Skeletal muscle cell (primary cell): ENCODE measurements at regions not wholly inside any gene's neighbourhood (a gene's known extent, or its start where the extent isn't known, plus 50 kb on each side); places are given as distances from the start of the nearest gene placed in this dataset.
A peak's percentile ranks its signal among the peaks of the same experiment; 100 is the strongest.

Experiments
- DNase-seq: peaks from one replicate; pipeline ENCODE4 v3.0.0-alpha.2; 2010; ENCODE audit warnings: low read depth
- H3K4me3 ChIP-seq: 2 replicates; pipeline ENCODE4 v1.5.1; 2011; ENCODE audit warnings: low read depth, mild to moderate bottlenecking, control low read depth, low read length, moderate library complexity

DNA sequence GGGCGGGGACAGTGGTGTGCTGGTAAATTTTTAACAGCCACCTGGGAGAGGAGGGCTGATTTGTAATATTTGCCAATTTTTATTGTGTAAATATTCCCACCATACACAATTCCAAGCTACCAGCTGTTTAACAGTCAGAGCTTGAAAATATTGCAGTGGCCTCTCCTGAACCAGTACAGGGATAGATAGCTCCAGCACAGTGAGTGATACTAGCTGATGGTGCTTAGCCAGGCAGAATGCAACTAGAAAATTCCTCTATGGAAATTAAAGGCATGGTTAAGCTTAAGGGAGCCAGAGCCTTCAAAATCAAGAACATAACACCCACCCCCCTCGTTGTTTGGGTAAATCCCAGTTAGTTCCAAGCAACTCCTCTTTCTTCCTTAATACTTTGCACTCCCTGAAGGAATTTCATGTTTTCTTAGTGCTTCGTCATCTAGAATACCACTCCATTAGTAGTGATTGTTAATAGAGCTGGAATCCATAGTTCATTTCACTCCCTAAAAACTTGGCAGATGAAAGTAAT is 96.6 kb downstream of the CYB561 start:
- no peak overlapping the region for H3K4me3 ChIP-seq

DNA sequence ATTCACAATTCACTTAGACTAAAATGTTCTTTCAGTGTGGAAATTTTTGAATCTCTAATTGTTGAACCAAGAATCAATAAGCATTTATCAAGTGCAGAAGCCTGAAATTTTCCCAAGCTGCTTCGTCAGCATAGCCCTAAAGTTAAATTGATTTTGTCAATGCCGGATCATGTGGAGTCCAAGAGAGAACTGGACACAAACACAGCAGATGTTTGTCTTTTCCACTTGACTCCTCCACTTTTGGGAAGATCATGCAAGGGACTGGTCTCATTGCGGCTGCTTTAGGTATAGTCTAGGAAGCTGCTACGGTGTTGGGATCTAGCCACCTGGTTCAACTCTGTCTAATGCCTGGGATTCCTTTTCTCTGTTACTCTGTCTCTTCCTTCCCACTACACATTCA is 95.7 kb downstream of the CYB561 start:
- DNase-seq, result no peak

More for the DNA sequence above, 96.6 kb downstream of the CYB561 start:
- DNase-seq, result peak; percentile 13

DNA sequence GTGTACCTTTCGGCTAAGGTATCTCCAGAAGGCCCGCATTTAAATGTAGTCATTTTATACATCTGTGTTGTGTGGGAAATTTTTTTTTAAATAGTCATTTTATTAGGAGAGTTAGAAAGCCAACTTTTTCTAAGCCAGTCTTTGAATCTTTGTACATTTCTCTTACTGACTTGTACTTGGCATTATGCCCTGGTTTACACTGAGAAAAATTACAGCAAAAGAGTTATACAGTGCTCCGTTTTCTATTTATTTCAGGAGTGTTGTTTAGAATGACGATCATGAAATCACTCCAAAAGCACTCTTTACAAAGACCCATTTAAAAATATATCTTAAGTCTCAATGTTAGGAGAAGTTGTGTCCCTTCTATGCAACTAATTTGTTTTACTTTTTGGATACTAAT is 91.8 kb downstream of the CYB561 start:
- no peak overlapping the region for H3K4me3 ChIP-seq
- no peak for DNase-seq

More for the DNA sequence above, 95.7 kb downstream of the CYB561 start:
- no peak overlapping the region for H3K4me3 ChIP-seq

DNA sequence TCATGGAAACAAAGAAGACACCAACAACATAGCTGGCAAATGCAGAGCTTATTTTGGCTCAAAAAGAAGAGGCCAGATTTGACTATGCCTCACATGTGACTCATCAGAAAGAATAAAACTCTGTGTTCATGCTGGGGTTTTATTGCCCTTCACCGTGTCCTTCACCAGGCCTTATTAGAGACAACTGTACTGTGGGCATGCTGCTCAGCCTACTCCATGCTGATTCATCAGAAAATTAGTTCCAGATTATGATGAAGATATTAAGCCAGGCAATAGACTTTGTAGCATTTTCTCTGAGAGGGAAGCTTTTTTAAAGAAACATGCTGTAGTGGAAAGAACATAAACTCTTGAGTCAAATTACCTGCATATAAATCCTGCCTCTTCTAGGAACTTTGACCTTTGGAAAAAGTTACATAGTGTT is 89.8 kb downstream of the CYB561 start:
- peak; percentile 93 for DNase-seq
- H3K4me3 ChIP-seq, result no peak overlapping the region

DNA sequence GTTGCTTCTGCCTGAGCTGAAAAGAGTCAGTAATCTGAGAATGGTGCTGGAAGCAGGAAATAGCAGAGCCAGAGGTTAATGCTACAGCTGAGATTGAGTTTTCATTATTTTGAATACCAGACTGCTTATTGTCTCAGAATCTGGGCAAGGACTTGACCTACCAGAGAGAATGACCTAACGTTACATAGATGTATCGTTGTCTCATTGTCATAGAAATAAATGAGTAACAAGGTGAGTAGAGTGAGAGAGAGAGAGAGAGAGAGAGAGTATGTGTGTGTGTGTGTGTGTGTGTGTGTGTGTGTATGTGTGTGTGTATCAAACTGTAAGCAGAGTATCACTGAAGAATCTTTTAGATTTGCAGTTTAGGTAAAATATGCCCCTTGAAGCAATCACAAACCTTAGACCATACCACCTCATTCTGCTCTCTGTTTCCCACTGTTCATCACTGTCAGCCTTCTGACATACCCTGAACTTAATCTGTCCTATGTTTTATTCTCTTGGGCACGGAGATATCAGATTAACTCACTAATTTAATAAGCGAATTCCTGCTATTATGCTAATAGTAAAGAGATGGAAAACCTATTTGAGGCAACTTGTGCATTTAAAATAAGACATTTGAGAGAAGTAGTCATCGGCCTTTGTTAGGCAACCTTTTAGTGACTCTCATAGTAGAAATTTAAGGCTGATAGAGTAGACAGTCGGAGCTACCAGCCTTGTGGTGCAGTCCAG is 87.8 kb downstream of the CYB561 start:
- peak; percentile 87 for DNase-seq
- H3K4me3 ChIP-seq, result no peak overlapping the region

DNA sequence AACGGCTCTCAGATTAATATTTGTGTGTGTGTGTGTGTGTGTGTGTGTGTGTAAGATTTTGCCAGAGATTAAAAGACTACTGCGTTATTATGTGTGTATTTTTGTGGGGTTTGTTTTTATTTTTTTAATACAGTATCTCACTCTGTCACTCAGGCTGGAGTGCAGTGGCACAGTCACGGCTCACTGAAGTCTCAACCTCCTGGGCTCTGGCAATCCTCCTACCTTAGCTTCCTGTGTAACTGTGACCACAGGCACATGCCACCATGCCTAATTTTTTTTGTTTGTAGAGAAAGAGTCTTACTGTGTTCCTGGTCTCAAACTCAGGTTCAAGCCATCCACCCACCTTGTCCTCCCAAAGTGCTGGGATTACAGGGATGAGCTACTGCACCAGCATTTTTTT is 87.2 kb downstream of the CYB561 start:
- DNase-seq, result no peak
- no peak overlapping the region for H3K4me3 ChIP-seq

DNA sequence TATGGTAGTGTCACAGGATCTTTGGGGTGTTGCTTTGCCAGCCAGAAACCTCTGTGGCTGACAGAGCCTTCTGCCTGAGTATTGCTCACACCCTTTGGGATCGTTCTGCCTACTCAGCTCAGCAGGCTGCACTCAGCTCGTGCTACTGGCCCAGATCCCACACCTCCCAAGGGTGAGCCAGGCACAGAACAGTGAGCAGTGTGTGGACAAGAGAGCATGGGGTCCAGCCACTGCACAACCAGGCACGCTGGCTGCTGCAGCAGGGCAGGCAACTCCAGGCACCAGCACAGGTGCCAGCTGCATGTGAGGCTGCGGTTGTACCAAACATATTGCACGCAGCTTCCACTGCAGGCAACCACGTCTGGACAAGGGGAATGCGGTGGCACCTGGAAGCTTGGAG is 84.9 kb downstream of the CYB561 start:
- H3K4me3 ChIP-seq, result no peak overlapping the region
- no peak for DNase-seq

DNA sequence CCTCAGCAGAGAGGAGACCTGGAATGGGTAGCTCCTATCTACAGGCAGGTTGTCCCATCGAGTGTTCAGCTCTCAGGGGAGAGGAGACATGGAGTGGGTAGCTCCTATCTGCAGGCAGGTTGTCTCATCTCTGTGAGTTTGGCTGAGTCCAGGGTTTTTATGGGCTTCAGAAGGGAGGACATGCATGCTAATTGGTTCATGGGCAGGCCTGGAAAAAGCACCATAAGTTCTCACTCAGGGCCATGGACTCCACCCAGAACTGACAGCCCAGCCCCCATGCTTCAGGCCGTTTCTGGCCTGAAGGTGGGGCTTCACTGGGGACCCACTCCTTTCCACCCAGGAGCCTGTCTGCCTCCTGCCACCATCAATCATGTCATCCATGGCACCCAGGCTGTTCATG is 84.0 kb downstream of the CYB561 start:
- no peak overlapping the region for H3K4me3 ChIP-seq
- DNase-seq, result no peak

DNA sequence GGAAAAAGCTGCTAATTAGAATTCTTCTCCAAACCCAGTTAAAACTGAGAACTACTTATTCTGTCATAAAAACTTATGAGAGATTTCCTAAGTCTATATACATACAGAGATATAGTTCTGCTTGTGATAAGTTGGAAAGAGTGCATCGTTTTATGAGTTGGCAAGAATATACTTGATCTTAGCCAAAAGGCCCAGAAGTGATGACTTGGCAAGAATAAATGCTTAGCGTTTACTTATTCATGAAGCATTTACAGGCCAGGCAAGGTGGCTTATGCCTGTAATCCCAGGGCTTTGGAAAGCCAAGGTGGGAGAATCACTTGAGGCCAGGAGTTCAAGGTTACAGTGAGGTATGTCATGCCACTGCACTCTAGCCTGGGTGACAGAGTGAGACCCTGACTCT is 81.7 kb downstream of the CYB561 start:
- no peak overlapping the region for H3K4me3 ChIP-seq
- DNase-seq, result no peak

DNA sequence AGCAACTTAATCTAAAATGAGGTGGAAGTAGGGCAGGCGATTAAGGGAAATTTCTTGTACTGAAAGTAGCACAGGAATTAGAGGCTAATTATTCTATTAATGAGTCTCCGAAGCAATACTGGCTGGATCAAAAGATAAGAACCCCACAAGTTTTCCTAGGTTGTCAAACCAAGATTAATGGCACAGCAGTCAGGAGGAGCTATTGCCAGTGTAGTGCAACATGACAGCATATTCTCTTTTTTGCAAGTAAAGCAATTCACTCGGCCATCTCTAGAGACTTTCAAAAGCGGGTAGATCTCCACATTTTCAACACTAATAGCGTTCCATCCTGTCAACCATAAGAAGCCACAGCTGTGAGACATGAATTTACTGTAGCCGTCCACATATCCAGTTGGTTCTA is 81.2 kb downstream of the CYB561 start:
- no peak overlapping the region for H3K4me3 ChIP-seq
- no peak for DNase-seq

DNA sequence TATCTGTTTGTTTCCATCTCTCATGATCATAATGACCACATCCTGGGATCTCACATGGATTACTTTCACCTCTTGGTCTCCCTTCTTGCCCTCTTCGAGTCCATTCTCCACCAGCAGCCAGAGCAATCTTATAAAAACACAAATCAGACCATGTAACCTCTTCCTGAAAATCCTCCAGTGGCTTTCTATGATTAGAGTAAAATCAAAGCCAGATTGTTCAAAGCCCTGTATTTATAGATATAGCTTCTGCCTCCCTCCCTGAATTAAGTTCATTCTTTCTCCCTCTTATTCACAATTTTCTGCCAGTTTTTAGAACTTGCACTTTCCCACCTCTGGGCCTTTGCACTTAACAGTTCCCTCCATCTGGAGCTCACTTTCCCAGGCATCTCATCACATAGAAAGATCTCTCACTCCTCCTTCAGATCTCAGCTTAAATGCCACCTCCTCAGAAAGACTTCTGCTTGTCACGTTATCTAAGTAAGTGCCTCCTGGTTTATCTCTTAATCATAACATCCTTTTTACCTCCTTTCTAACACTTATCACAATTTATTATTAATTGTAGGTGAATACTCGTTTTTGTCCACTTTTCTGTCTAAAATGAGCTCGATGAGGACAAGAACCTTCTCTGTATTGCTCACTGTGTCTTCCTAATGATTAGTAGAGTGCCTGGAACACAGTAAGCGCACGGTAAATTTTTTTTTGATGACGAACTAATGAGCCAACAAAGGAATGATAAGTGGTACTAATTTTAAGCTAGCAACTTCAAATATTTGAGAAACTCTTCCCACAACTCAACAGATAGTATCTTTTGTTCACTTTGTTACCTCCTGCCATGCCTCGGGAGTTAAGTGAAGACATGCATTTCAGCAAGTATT is 80.5 kb downstream of the CYB561 start:
- no peak for DNase-seq
- no peak overlapping the region for H3K4me3 ChIP-seq

DNA sequence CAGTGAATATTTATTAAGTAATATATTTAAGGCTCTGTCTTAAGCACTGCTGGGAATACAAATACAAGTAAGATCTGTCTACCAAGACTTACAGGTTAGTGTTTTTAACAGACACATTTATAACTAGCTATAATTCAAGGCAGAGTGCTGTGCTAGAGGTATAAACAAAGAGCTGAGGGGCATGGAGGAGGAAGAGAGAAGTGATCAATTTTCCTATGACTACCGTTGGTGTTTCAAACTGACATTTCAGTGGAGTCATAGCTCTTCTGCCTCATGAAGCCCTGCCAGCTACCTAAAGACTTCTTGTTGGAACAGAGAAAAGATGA is 79.9 kb downstream of the CYB561 start:
- no peak overlapping the region for H3K4me3 ChIP-seq
- no peak for DNase-seq

DNA sequence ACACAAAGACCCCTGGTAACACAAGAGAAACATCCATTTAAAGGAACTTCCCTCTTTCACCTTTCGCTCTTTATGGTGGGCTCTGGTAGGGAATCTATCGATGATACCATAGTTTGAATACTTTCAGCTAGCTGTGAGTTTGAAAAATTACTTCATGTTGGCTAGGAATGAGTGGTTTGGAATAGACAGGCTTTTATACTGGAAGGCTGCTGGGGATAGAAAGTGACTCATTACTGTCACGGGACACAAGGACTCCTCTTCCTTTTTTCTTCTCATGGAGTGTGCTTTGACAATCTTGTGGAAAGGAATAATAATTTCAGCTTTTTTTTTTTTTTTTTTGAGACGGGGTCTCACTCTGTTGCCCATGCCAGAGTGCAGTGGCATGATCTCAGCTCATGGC is 76.9 kb downstream of the CYB561 start:
- H3K4me3 ChIP-seq, result no peak overlapping the region
- DNase-seq, result no peak

DNA sequence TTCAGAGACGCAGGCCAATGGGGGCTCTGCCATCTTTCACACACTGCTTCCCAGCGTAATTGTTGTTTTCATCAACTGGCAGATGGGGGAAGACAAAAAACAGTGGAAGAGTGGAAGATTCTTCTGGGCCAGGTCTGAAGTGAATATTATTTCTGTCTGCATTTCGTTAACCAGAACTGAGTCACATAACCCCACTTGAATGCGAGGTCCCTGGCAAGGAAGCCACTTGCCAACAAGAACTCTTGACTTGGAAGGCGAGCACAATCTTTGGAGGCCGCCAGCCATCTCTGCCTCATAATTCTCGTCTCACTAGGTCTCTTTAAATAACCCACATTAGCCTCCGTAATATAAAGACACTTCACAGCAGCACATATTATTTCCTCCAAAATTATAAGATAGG is 75.4 kb downstream of the CYB561 start:
- DNase-seq, result no peak

DNA sequence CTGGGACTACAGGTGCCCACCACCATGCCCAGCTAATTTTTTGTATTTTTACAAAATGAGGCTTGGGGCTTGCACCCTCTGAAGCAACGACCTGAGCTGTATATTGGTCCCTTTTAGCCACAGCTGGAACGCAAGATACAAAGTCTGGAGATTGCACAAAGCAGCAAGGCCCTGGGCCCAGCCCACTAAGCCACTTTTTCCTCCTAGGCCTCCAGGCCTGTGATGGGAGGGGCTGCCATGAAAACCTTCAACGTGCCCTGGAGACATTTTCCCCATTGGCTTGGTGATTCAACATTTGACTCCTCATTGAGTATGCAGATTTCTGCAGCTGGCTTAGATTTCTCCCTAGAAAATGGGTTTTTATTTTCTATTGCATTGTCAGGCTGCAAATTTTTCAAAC is 69.2 kb downstream of the CYB561 start:
- DNase-seq, result no peak
- no peak overlapping the region for H3K4me3 ChIP-seq

More for the DNA sequence above, 75.4 kb downstream of the CYB561 start:
- H3K4me3 ChIP-seq, result no peak overlapping the region

DNA sequence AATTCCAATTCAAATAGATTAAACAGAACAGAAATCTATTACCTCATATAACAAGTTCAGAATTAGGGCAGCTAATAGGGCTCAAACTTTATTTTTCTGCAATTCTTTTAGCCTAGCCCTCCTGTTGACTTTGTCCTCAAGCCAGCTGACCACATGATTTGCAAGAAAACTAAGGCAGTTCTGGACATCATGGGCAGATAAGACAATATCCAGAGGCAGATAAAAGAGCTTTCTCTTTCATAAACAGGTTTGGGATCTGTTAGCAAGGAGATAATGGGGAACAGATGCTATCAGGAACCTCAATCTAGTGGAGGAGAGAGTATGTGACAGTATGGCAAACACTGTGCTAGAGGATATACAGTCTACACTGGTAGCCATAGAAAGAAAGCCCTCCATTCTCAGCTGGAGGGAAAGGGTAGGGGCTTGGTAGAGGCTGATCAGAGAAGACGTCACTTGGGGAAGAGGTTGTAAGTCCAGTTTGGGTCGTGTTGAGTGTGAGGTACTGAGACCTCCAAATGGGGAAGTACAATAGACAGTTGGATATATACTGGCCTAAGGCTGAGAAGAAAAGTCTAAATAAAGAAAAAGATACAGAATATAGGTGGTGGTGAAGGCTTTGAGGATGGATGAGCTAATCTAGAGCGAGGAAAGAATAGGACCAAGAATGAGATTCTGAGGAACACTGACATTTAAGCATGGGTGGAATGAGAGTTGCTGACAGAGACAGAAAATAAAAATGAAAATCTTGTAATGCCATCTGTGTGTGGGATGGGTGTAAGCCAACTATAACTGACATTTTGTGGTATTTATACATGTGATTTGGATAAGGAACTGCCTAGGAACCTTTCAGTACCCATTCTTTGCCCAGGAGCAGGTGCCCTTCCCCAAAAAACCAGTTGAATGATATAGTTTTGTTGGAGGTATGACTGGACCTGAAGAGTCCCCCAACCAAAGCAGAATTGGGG is 67.4 kb downstream of the CYB561 start:
- H3K4me3 ChIP-seq, result no peak overlapping the region
- DNase-seq, result no peak

DNA sequence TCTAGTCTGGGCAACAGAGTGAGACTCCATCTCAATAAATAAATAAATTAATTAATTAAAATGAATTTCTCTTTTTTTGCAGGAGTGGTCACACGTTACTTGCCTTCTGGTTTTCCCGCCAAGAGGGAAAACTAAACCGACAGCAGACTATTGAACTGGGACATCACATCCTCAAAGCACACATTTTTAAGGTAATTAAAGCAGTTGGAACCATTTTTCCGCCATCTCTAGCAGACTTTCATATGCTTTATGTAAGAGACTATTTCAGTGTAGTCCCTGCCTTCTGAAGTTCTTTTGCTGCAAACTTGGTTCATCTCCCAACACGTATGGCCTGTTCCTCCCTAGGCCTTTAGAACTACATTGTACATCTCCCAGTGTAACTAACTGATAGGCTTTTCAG is 66.5 kb downstream of the CYB561 start:
- no peak overlapping the region for H3K4me3 ChIP-seq
- no peak for DNase-seq

DNA sequence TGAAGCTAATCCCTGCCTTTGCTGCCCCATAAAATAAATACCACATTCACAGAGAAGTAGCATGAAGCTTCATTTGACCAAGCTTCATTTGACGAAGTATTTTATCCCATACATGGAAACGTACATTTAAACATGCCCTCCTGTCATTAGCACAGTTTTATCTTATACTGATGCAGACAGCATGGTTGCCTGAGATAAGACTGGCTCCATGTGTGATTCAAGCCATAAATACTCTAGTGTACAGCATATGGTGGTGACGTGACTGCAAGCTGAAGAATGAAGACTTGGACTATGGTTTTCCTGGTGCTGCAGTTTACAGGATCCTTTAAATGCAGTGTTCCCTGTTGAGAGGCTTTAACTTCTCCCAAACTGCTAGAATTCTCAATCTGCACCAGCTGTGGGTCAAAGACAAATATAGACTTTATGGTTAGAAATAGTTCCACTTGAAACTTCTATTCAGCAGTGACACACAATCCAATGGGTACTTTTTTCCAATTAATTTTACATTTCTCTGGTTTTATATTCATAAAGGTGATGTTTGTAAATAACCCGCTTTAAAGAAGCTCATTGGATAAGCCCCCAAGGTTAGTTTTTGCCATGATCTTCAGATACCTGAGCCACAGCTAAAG is 64.9 kb downstream of the CYB561 start:
- no peak for DNase-seq
- H3K4me3 ChIP-seq, result no peak overlapping the region

DNA sequence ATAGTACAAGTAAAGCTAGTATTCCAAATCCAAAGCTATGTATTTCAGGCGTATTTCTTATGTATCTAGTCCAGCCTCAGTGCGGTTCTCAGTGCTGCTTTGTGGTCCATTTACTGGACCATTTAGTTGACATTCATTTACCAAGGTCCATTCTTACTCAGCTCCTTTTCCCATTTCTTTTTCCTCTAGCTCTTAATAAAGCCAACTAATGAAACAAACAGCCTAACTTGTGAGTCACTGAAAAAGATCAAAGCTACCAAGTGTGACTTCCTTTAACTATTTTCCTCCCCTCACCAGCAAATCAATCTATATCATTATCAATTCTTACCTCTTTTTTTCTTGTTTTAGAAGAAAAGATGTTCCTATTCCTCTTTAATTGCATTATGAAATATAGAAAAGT is 64.0 kb downstream of the CYB561 start:
- DNase-seq, result no peak
- no peak overlapping the region for H3K4me3 ChIP-seq
